ENCODE measurements at regions not wholly inside any gene's neighbourhood (a gene's known extent, or its start where the extent isn't known, plus 50 kb on each side); places are given as distances from the start of the nearest gene placed in this dataset.

- H3K4me1 ChIP-seq (replicated peaks in 1 of 4; ENCODE audit: control insufficient read depth in 3 of 4, insufficient read depth in 4 of 4, low read length in 3 of 4) = peaks cover 0 to 5% (median 0%) of the 10 kb centered on the region in 4 experiments; a peak in 1 of 7 replicates
- H3K9ac ChIP-seq (replicated peaks in 1 of 4; ENCODE audit: extremely low read depth in 1 of 4, low read depth in 3 of 4, low read length in 3 of 4) = no peak overlapping the region
- H2BK20ac ChIP-seq (ENCODE audit: low read length) = no peak overlapping the region
- H3K23me2 ChIP-seq (ENCODE audit: low read depth, low read length) = no peaks in the 10 kb centered on the region
- no peaks in the 10 kb centered on the region for H3K27me3 ChIP-seq (replicated peaks in 1 of 4; ENCODE audit: control insufficient read depth in 3 of 4, extremely low read depth in 1 of 4, insufficient read depth in 3 of 4, low read length in 3 of 4)
- no peak overlapping the region for H4K5ac ChIP-seq (ENCODE audit: insufficient read length, low read depth, low read length)
- DNase-seq (ENCODE audit: low read depth in 1 of 2, low spot score in 2 of 2) = no peak
- H2BK12ac ChIP-seq (ENCODE audit: low read depth, low read length) = no peak overlapping the region
- H3K27ac ChIP-seq (ENCODE audit: low read depth, low read length) = no peak overlapping the region
- H4K20me1 ChIP-seq (replicated peaks in 1 of 2; ENCODE audit: control insufficient read depth in 1 of 2, insufficient read depth in 2 of 2, low read length in 2 of 2) = no peaks in the 10 kb centered on the region
- no peaks in the 10 kb centered on the region for H3K36me3 ChIP-seq (ENCODE audit: control insufficient read depth in 2 of 4, insufficient read depth in 4 of 4, low read length in 3 of 4)
- no peak overlapping the region for H3K18ac ChIP-seq (ENCODE audit: extremely low read depth, low read length)
- ChIA-PET POLR2A (ENCODE audit: partially characterized antibody) (no interaction called here), CTCF (ENCODE audit: partially characterized antibody) (interaction anchor here (1.2 to 1.4 kb wide), 2 partner anchors 9 to 12 kb away, joined by 3 to 4 read pairs; no protein-coding TSS in a partner anchor)
- no peak overlapping the region for H3K14ac ChIP-seq (ENCODE audit: insufficient read length)
- H4K91ac ChIP-seq (replicated peaks; ENCODE audit: insufficient read length, low read length) = no peak overlapping the region
- H3K79me1 ChIP-seq (ENCODE audit: low read depth, low read length) = no peaks in the 10 kb centered on the region
- WGBS, 2 experiments (ENCODE audit: extremely low coverage in 1 of 2, insufficient coverage in 1 of 2, insufficient read length in 1 of 2, insufficient replicate concordance in 2 of 2, low coverage in 1 of 2, low lambda C conversion rate in 2 of 2, missing lambda C conversion rate in 1 of 2) = 80% methylated on average over 12 of the region's 12 CpGs; no CpG with 5 or more reads in 1 of the 2 experiments
- H3K4me3 ChIP-seq (ENCODE audit: extremely low read depth in 1 of 4, insufficient read depth in 2 of 4, low read depth in 3 of 4, low read length in 4 of 4) = no peak overlapping the region
- H2AK5ac ChIP-seq (ENCODE audit: low read depth, low read length) = no peak overlapping the region
- TF ChIP-seq POLR2AphosphoS5 (IDR thresholded peaks at IDR 0.05; ENCODE audit: low read depth, low read length) (no peak), KDM5A (IDR thresholded peaks at IDR 0.05; ENCODE audit: low read length) (no peak), PHF8 (conservative IDR thresholded peaks at IDR 0.05; ENCODE audit: low read depth, low read length) (no peak), CTBP2 (IDR thresholded peaks at IDR 0.05; ENCODE audit: borderline replicate concordance, insufficient read depth, insufficient read length, low read length) (no peak), RXRA (IDR thresholded peaks at IDR 0.05; ENCODE audit: insufficient read depth, low read depth, low read length) (no peak), GTF2F1 (IDR thresholded peaks at IDR 0.05; ENCODE audit: borderline replicate concordance, low read depth, low read length) (no peak), E2F6 (IDR thresholded peaks at IDR 0.05) (no peak), TAF1 (IDR thresholded peaks at IDR 0.05; ENCODE audit: low read depth, low read length) (no peak), JUN (IDR thresholded peaks at IDR 0.05; ENCODE audit: low read depth, low read length) (no peak)
- H3K23ac ChIP-seq (ENCODE audit: insufficient read length) = no peak overlapping the region
- H2BK5ac ChIP-seq (ENCODE audit: low read depth, low read length) = no peak overlapping the region
- H3K56ac ChIP-seq (replicated peaks; ENCODE audit: insufficient read length, low read depth, low read length) = no peak overlapping the region
- FAIRE-seq = no peak
- no peak overlapping the region for H2BK15ac ChIP-seq (ENCODE audit: low read length)
- H2BK120ac ChIP-seq (replicated peaks; ENCODE audit: low read depth, low read length) = no peak overlapping the region
- H3K4me2 ChIP-seq (ENCODE audit: insufficient read depth in 1 of 2, low read depth in 2 of 2, low read length in 2 of 2) = no peak overlapping the region
- H3K79me2 ChIP-seq (ENCODE audit: control insufficient read depth in 1 of 2, insufficient read depth in 2 of 2, low read length in 2 of 2) = no peaks in the 10 kb centered on the region
- no peaks in the 10 kb centered on the region for H3K9me3 ChIP-seq (ENCODE audit: insufficient read depth in 2 of 2, low read depth in 1 of 2, low read length in 1 of 2)
- no peak overlapping the region for H4K8ac ChIP-seq (ENCODE audit: extremely low read depth, insufficient read depth, low read length)
- no peak overlapping the region for H3K4ac ChIP-seq (replicated peaks; ENCODE audit: insufficient read length, low read depth, low read length)
- no peak overlapping the region for H2AFZ ChIP-seq (ENCODE audit: low read length)
These were observed 183.8 kb upstream of the GSC start for GRCh38 chr14:94953541-94954260.

Data from H1 (cell line).